GM12801 (cell line): ENCODE measurements at regions not wholly inside any gene's neighbourhood (a gene's known extent, or its start where the extent isn't known, plus 50 kb on each side); places are given as distances from the start of the nearest gene placed in this dataset.

Experiments used
- TF ChIP-seq, protein P1 (sequence below): IDR thresholded peaks from one replicate; pipeline ENCODE4 v1.5.1; 2011; ENCODE audit warnings: control low read depth; ENCODE audit not compliant: insufficient read length; ENCODE audit errors: extremely low read depth

GRCh38 chr7:21346297-21346696 lies 81.6 kb upstream of the SP4 start:
- TF ChIP-seq, protein P1, sequence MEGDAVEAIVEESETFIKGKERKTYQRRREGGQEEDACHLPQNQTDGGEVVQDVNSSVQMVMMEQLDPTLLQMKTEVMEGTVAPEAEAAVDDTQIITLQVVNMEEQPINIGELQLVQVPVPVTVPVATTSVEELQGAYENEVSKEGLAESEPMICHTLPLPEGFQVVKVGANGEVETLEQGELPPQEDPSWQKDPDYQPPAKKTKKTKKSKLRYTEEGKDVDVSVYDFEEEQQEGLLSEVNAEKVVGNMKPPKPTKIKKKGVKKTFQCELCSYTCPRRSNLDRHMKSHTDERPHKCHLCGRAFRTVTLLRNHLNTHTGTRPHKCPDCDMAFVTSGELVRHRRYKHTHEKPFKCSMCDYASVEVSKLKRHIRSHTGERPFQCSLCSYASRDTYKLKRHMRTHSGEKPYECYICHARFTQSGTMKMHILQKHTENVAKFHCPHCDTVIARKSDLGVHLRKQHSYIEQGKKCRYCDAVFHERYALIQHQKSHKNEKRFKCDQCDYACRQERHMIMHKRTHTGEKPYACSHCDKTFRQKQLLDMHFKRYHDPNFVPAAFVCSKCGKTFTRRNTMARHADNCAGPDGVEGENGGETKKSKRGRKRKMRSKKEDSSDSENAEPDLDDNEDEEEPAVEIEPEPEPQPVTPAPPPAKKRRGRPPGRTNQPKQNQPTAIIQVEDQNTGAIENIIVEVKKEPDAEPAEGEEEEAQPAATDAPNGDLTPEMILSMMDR: no peak

DNA sequence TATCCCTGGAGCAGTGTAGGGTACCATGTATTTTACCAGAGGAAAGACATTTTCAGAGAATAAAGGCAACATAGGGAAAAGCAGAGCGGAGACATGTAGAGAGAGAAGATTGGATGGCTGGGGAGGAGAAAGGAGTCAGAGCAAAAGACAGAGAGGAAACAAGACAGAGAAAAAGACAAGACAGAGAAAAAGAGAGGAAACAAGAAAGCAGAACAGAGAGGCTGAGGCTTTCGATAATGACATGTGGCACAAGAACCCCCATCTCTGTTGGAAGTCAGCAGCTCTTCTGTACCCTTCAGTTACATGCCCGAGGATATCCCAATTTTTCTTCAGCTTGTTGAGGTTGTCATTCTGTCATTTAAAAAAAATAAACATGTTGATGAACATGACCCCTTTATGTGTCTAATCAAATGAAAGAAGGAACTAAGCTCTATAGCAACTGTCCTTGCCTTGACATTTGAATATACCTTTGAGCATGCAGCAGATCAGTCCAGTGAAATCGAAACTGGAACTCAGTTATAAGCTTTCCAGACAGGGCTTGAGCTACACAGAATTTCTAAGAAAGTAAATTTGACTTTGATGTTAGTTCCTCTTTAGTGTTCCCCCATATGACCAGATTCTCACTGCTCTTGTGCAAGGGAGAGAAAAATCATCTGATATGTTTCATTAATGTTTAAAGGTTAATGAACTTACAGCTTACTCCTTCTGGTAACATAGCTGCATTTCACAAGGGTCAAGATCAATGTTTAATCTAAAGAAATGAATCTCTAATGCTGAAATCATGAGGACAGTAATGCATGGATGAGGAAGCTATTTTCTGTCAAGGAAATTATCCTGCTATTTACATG lies 75.1 kb upstream of the SP4 start:
- TF ChIP-seq, protein P1: no peak

- TF ChIP-seq, protein P1: no peak
Measured at GRCh38 chr7:21353388-21353780, 74.5 kb upstream of the SP4 start.

DNA sequence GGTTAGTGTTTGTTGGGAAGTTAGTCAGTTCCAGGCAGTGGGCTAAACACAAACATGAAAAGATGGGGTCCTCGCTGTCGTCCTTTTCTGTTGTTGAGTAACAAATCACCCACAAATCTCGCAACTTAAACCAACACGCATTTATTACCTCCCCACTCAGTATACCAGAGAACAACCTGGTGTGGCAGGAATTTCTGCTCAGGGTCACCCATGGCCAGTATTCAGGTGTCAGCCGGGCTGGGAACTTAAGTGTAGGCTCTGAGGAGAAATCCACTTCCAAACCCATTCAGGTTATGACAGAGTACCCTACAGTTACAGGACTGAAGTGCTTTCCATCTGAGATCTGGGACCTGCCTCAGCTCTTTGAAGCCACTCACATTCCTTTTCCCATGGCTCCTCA lies 73.6 kb upstream of the SP4 start:
- TF ChIP-seq, protein P1: no peak

GRCh38 chr7:21355406-21355874 lies 72.4 kb upstream of the SP4 start:
- TF ChIP-seq, protein P1: no peak

DNA sequence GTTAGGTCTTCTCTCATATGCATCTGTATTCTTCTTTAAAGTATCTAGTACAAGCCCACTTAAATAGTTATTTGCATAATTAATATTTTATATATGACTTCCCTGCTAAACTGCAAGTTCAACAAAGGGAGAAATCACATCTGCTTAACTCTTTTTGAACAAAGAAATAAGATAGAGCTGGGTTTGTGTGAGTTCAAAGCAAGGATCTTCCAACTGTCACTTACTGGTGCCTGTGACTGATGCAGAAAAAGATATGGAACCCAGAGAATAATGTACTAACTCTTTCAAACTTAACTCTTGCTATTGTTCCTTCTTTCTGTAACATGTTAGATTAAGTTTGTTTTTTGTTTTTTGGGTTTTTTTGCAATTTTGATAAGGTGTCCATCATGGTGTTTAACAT lies 71.3 kb upstream of the SP4 start:
- TF ChIP-seq, protein P1: no peak

GRCh38 chr7:21357151-21358097 lies 70.5 kb upstream of the SP4 start:
- TF ChIP-seq, protein P1: no peak
